ENCODE measurements at regions not wholly inside any gene's neighbourhood (a gene's known extent, or its start where the extent isn't known, plus 50 kb on each side); places are given as distances from the start of the nearest gene placed in this dataset.
"Not testable (repeated sequence)": the region's sequence is repeated elsewhere in the genome, so short reads cannot be mapped to it uniquely, and the experiment has no call there.

- DNase-seq = no peak
Observed at GRCh38 chr5:56310711-56311204, 77.6 kb upstream of the ANKRD55 start.

- DNase-seq = no peak
Observed at GRCh38 chr5:56309262-56309826, 76.2 kb upstream of the ANKRD55 start.

GRCh38 chr5:56307714-56308333 lies 74.7 kb upstream of the ANKRD55 start:
- DNase-seq = no peak

- DNase-seq = no peak
Observed at GRCh38 chr5:56306433-56307150, 73.5 kb upstream of the ANKRD55 start.

GRCh38 chr5:56305001-56305950 lies 72.1 kb upstream of the ANKRD55 start:
- DNase-seq = no peak

- no peak for DNase-seq
Observed at GRCh38 chr5:56303511-56303910, 70.4 kb upstream of the ANKRD55 start.

- no peak for DNase-seq
Observed at GRCh38 chr5:56302027-56302426, 68.9 kb upstream of the ANKRD55 start.

- DNase-seq = no peak
Observed at GRCh38 chr5:56301069-56301468, 67.9 kb upstream of the ANKRD55 start.

- DNase-seq = no peak
Observed at GRCh38 chr5:56299212-56299611, 66.1 kb upstream of the ANKRD55 start.

GRCh38 chr5:56298336-56299090 lies 65.4 kb upstream of the ANKRD55 start:
- DNase-seq = no peak

- DNase-seq = no peak
Observed at GRCh38 chr5:56297851-56298250, 64.7 kb upstream of the ANKRD55 start.

GRCh38 chr5:56295311-56295710 lies 62.2 kb upstream of the ANKRD55 start:
- DNase-seq = not testable (repeated sequence)

GRCh38 chr5:56294354-56294753 lies 61.2 kb upstream of the ANKRD55 start:
- no peak for DNase-seq

- not testable (repeated sequence) for DNase-seq
Observed at GRCh38 chr5:56292874-56293273, 59.7 kb upstream of the ANKRD55 start.

- DNase-seq = no peak
Observed at GRCh38 chr5:56291661-56292374, 58.7 kb upstream of the ANKRD55 start.

GRCh38 chr5:56291079-56291643 lies 58.0 kb upstream of the ANKRD55 start:
- DNase-seq = no peak

- no peak for DNase-seq
Observed at GRCh38 chr5:56290378-56291078, 57.4 kb upstream of the ANKRD55 start.

- no peak for DNase-seq
Observed at GRCh38 chr5:56289602-56289987, 56.5 kb upstream of the ANKRD55 start.

GRCh38 chr5:56288873-56289601 lies 55.9 kb upstream of the ANKRD55 start:
- no peak for DNase-seq

Measured in CD4-positive, alpha-beta T cell treated with Interleukin-6 for 4 hours (primary cell).